K562 (cell line): ENCODE measurements at regions not wholly inside any gene's neighbourhood (a gene's known extent, or its start where the extent isn't known, plus 50 kb on each side); places are given as distances from the start of the nearest gene placed in this dataset.

ENCODE experiments used
- ATAC-seq: fragments of 200-7000 bp; cut with Tn5 transposase; 3 replicates; pipeline ENCODE4 v1.9.1; 2020; ENCODE audit warnings: moderate library complexity
- BruUV-seq: library from RNA; stranded (reverse); fragments of 400-500 nt; replicated peaks from 2 replicates; lab custom pipeline; 2021; lab: Mats Ljungman, UMichigan
- CTCF ChIA-PET: fragments of 300-600 bp; formaldehyde crosslinking; extraction: SDS; loops from one replicate; lab custom pipeline; 2021; ENCODE audit warnings: low intra/inter-chr PET ratio; lab: Yijun Ruan, JAX
- POLR2A ChIA-PET: fragments of 300-600, 350-650 bp; sonication (Branson Sonifier 250); formaldehyde crosslinking; extraction: SDS; loops from one replicate; lab custom pipeline; 2021; ENCODE audit warnings: antibody characterized with exemption, inconsistent platforms; lab: Yijun Ruan, JAX
- DNase-seq, 4 experiments: peaks; one replicate each; pipeline versions ENCODE4 v3.0.0 to v3.0.0-alpha.2; 2011 to 2018; ENCODE audit warnings: low spot score in 3 of 4, mixed read lengths in 3 of 4; ENCODE audit errors: extremely low read depth in 1 of 4
- FAIRE-seq: peaks from 2 replicates; lab custom pipeline; 2011; peaks lifted over from hg19 to GRCh38; lab: Jason Lieb, UNC
- H2AFZ ChIP-seq: 2 replicates; pipeline ENCODE4 v1.6.0; 2011; ENCODE audit warnings: low read depth, low read length, control low read depth, inconsistent platforms
- H3K27ac ChIP-seq: fragments of 200-600 bp; 3 replicates; pipeline ENCODE4 v1.8.0; 2011; ENCODE audit warnings: low read depth, mild to moderate bottlenecking, control low read depth, inconsistent platforms, low read length, moderate library complexity, mixed read lengths; ENCODE audit errors: extremely low read depth
- H3K27me3 ChIP-seq, 2 experiments: fragments of 300-600 bp in 1 of 2; 2 replicates in 1 of 2; 3 replicates in 1 of 2; pipeline versions ENCODE4 v1.6.0 to v1.8.0; 2011; ENCODE audit warnings: inconsistent platforms in 2 of 2, low read length in 2 of 2, mild to moderate bottlenecking in 1 of 2, mixed read lengths in 1 of 2, moderate library complexity in 1 of 2; ENCODE audit not compliant: control insufficient read depth in 2 of 2, insufficient read depth in 2 of 2
- H3K36me3 ChIP-seq: fragments of 300-600 bp; 3 replicates; pipeline ENCODE4 v1.8.0; 2011; ENCODE audit warnings: mild to moderate bottlenecking, low read length, inconsistent platforms; ENCODE audit not compliant: control insufficient read depth, insufficient read depth
- H3K4me1 ChIP-seq, 2 experiments: fragments of 200-600 bp in 1 of 2; replicated peaks in 1 of 2; 2 replicates in 1 of 2; 3 replicates in 1 of 2; pipeline versions ENCODE4 v1.5.1 to v1.8.0; 2011; ENCODE audit warnings: inconsistent platforms in 2 of 2, low read length in 2 of 2, mild to moderate bottlenecking in 1 of 2, mixed read lengths in 1 of 2, moderate library complexity in 1 of 2; ENCODE audit not compliant: control insufficient read depth in 2 of 2, insufficient read depth in 2 of 2
- H3K4me2 ChIP-seq: 2 replicates; pipeline ENCODE4 v1.6.1; 2011; ENCODE audit warnings: low read length, control low read depth, inconsistent platforms, mixed read lengths; ENCODE audit not compliant: insufficient read depth
- H3K4me3 ChIP-seq: fragments of 200-600 bp; sonication (generic), shearing (Covaris generic); 2 replicates; pipeline ENCODE4 v1.5.1; 2016; ENCODE audit warnings: control low read depth, inconsistent platforms
- H3K79me2 ChIP-seq: fragments of 200-600 bp; 3 replicates; pipeline ENCODE4 v1.8.0; 2011; ENCODE audit warnings: low read length, inconsistent platforms; ENCODE audit not compliant: control insufficient read depth, insufficient read depth
- H3K9ac ChIP-seq, 2 experiments: 2 replicates each; pipeline versions ENCODE4 v1.6.0 to v1.6.1; 2011; ENCODE audit warnings: low read depth in 2 of 2, low read length in 2 of 2, control low read depth in 1 of 2, inconsistent platforms in 1 of 2, mild to moderate bottlenecking in 1 of 2, mixed read lengths in 1 of 2; ENCODE audit not compliant: insufficient read depth in 1 of 2
- H3K9me1 ChIP-seq: one replicate; pipeline ENCODE4 v1.6.0; 2011; ENCODE audit warnings: inconsistent platforms, mild to moderate bottlenecking, low read length, moderate library complexity; ENCODE audit not compliant: control insufficient read depth, insufficient read depth
- H3K9me3 ChIP-seq: replicated peaks from 2 replicates; pipeline ENCODE4 v1.5.1; 2011; ENCODE audit warnings: low read depth, low read length, inconsistent platforms; ENCODE audit not compliant: control insufficient read depth, insufficient read depth
- H4K20me1 ChIP-seq: replicated peaks from 2 replicates; pipeline ENCODE4 v1.6.1; 2011; ENCODE audit warnings: low read length, inconsistent platforms, mixed read lengths; ENCODE audit not compliant: control insufficient read depth, insufficient read depth
- CREM ChIP-seq: IDR thresholded peaks from 2 replicates; pipeline ENCODE4 v1.6.1; 2014; ENCODE audit warnings: antibody characterized with exemption, low read depth
- HIVEP1 ChIP-seq: fragments of 250-450 bp; sonication (Bioruptor Pico); IDR thresholded peaks from 2 replicates; pipeline ENCODE4 v1.4.0; 2020; ENCODE audit warnings: mild to moderate bottlenecking
- NUFIP1 ChIP-seq: fragments of 450-650 bp; IDR thresholded peaks from 2 replicates; pipeline ENCODE4 v1.6.1; 2018; ENCODE audit not compliant: partially characterized antibody
- PRMT5 ChIP-seq: sonication (generic); formaldehyde crosslinking; IDR thresholded peaks from 2 replicates; pipeline ENCODE4 v1.5.0; 2020; ENCODE audit warnings: missing genetic modification reagents
- PURB ChIP-seq: sonication (generic); formaldehyde crosslinking; IDR thresholded peaks from 2 replicates; pipeline ENCODE4 v1.9.0; 2021; ENCODE audit warnings: low read depth, mild to moderate bottlenecking, missing genetic modification reagents
- SRSF3 ChIP-seq: fragments of 200-400 bp; formaldehyde crosslinking; IDR thresholded peaks from 2 replicates; pipeline ENCODE4 v1.6.1; 2016; ENCODE audit warnings: mild to moderate bottlenecking, low read length, moderate library complexity; ENCODE audit not compliant: insufficient read depth
- SRSF9 ChIP-seq: fragments of 200-400 bp; formaldehyde crosslinking; IDR thresholded peaks from 2 replicates; pipeline ENCODE4 v1.6.1; 2017; ENCODE audit warnings: low read depth, low read length, borderline replicate concordance
- WHSC1 ChIP-seq: IDR thresholded peaks from one replicate; pipeline ENCODE4 v1.6.1; 2012; ENCODE audit warnings: low read length, control low read depth, inconsistent platforms
- ZC3H8 ChIP-seq: fragments of 450-650 bp; IDR thresholded peaks from 2 replicates; pipeline ENCODE4 v1.6.1; 2017
- ZNF644 ChIP-seq: fragments of 200-800 bp; sonication (Bioruptor generic); IDR thresholded peaks from 2 replicates; pipeline ENCODE4 v1.6.1; 2016; ENCODE audit warnings: low read depth, missing genetic modification characterization, missing compliant biosample characterization
- WGBS: fragments of 100-300 bp; shearing (Covaris generic); methylation state at CpG from one replicate; pipeline ENCODE4 v1.1.6; 2016; ENCODE audit warnings: low coverage, mixed read lengths; ENCODE audit not compliant: insufficient coverage; ENCODE audit errors: missing lambda C conversion rate; 5-methylcytosine and 5-hydroxymethylcytosine counted together
- in situ Hi-C: fragments of 300-500 bp; cut with MboI; formaldehyde crosslinking; loops from 4 replicates; pipeline ENCODE4 v1.15.0; 2018; ENCODE audit warnings: inconsistent platforms, mixed read lengths
- intact Hi-C: fragments of 100-400 bp; cut with micrococcal nuclease; formaldehyde crosslinking; loops from 2 replicates; pipeline ENCODE4 v1.14.2; 2022
- TF ChIP-seq, protein P1 (sequence below): fragments of 450-650 bp; IDR thresholded peaks from 2 replicates; pipeline ENCODE4 v1.6.1; 2016; ENCODE audit warnings: mild to moderate bottlenecking
- TF ChIP-seq, protein P2 (sequence below): fragments of 250-450 bp; sonication (Bioruptor Pico); IDR thresholded peaks from 2 replicates; pipeline ENCODE4 v1.5.0; 2021
- TF ChIP-seq, protein P3 (sequence below): fragments of 250-450 bp; sonication (Bioruptor Pico); IDR thresholded peaks from 2 replicates; pipeline ENCODE4 v1.5.0; 2021; ENCODE audit warnings: mild to moderate bottlenecking, borderline replicate concordance
- TF ChIP-seq, protein P4 (sequence below): conservative IDR thresholded peaks from 2 replicates; pipeline ENCODE4 v1.6.1; 2011; ENCODE audit warnings: low read depth, mild to moderate bottlenecking, low read length; ENCODE audit not compliant: control insufficient read depth

DNA sequence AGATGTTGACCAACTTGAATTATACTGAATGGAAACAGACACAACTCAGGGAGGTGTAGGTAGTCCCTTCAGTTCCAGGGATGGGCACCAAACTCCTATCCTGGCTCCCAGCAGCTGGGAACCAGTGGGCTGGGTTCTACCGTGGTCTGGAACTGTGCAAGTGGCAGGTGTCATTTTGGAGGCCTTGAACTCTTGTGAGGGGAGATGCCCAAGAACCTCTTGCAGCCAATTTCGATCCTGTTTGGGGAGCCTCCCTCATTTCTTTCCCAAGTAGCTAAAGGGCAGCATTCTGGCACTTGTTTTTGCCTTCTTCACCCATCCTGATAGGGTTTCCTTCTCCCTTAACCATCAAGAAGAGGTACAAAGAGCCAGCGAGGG, 200.2 kb downstream of the ANKRD30B start (continued):
- TF ChIP-seq SRSF3 (no peak), NUFIP1 (no peak), HIVEP1 (CRISPR knock-in tag) (no peak), ZNF644 (tag) (no peak), ZC3H8 (no peak), PURB (CRISPR knock-in tag) (no peak), SRSF9 (no peak)
- TF ChIP-seq, protein P1, sequence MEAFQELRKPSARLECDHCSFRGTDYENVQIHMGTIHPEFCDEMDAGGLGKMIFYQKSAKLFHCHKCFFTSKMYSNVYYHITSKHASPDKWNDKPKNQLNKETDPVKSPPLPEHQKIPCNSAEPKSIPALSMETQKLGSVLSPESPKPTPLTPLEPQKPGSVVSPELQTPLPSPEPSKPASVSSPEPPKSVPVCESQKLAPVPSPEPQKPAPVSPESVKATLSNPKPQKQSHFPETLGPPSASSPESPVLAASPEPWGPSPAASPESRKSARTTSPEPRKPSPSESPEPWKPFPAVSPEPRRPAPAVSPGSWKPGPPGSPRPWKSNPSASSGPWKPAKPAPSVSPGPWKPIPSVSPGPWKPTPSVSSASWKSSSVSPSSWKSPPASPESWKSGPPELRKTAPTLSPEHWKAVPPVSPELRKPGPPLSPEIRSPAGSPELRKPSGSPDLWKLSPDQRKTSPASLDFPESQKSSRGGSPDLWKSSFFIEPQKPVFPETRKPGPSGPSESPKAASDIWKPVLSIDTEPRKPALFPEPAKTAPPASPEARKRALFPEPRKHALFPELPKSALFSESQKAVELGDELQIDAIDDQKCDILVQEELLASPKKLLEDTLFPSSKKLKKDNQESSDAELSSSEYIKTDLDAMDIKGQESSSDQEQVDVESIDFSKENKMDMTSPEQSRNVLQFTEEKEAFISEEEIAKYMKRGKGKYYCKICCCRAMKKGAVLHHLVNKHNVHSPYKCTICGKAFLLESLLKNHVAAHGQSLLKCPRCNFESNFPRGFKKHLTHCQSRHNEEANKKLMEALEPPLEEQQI, result no peak
- TF ChIP-seq, all 486 proteins: peak for 0

DNA sequence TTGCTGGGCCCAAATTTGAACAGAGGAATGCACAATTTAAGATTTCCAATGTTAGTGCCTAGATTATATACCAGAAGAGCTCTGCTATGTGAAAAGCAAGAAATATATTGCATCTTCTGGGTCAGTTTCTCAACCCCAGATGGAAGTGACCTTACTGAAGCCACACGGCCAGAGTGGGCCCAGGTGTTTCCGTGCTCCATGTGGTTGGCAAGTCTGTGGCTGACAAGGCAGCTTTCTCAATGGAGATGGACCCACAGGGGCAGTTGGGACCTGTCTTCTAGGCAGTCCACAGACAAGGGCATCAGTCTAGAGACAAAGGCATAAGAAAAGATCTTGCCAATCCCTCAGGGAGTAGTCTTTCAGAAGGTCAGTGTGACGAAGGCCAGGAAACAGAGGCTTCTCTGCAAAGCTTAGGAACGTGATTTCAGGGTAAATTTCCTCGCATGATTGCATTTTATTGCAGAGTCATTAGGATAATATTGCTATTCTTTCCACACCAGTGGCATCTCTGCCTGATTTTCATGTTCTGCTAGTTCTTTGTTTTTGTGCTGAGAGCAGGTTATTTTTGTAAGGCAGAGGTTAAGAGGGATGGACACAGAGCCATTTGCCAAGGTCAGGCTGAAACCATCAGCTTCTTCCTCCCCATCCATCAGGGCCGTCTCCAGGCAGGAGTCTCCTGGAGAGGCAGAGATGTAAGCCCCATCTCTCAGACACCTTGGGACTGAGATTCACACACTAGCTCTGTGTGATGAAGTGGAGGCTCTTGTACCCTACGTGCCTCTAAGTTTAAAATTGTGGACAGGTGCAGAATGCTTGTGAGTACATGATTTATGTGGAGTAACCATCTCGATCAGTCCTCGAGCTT, 202.1 kb downstream of the ANKRD30B start:
- no peaks in the 10 kb centered on the region for H3K9me1 ChIP-seq
- H3K9ac ChIP-seq, result no peak overlapping the region
- no peaks in the 10 kb centered on the region for H3K9me3 ChIP-seq
- FAIRE-seq (no peak), DNase-seq (no peak), ATAC-seq (no peak)
- H3K27ac ChIP-seq, result no peak overlapping the region
- no peak overlapping the region for H3K4me2 ChIP-seq
- no peaks in the 10 kb centered on the region for H4K20me1 ChIP-seq
- intact Hi-C loops, result no loop called here
- 0% methylated on average over 9 of the region's 9 CpGs for WGBS
- H3K4me1 ChIP-seq, result no peaks in the 10 kb centered on the region
- no peak overlapping the region for H3K4me3 ChIP-seq
- H3K27me3 ChIP-seq, result no peaks in the 10 kb centered on the region
- CTCF ChIA-PET, result no interaction called here
- in situ Hi-C loops, result no loop called here
- H3K79me2 ChIP-seq, result no peaks in the 10 kb centered on the region
- H2AFZ ChIP-seq, result no peak overlapping the region
- no peaks in the 10 kb centered on the region for H3K36me3 ChIP-seq
- POLR2A ChIA-PET, result no interaction called here
- BruUV-seq, result no TSS peak
- TF ChIP-seq, protein P2, sequence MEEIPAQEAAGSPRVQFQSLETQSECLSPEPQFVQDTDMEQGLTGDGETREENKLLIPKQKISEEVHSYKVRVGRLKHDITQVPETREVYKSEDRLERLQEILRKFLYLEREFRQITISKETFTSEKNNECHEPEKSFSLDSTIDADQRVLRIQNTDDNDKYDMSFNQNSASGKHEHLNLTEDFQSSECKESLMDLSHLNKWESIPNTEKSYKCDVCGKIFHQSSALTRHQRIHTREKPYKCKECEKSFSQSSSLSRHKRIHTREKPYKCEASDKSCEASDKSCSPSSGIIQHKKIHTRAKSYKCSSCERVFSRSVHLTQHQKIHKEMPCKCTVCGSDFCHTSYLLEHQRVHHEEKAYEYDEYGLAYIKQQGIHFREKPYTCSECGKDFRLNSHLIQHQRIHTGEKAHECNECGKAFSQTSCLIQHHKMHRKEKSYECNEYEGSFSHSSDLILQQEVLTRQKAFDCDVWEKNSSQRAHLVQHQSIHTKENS, result no peak
- TF ChIP-seq, protein P3, sequence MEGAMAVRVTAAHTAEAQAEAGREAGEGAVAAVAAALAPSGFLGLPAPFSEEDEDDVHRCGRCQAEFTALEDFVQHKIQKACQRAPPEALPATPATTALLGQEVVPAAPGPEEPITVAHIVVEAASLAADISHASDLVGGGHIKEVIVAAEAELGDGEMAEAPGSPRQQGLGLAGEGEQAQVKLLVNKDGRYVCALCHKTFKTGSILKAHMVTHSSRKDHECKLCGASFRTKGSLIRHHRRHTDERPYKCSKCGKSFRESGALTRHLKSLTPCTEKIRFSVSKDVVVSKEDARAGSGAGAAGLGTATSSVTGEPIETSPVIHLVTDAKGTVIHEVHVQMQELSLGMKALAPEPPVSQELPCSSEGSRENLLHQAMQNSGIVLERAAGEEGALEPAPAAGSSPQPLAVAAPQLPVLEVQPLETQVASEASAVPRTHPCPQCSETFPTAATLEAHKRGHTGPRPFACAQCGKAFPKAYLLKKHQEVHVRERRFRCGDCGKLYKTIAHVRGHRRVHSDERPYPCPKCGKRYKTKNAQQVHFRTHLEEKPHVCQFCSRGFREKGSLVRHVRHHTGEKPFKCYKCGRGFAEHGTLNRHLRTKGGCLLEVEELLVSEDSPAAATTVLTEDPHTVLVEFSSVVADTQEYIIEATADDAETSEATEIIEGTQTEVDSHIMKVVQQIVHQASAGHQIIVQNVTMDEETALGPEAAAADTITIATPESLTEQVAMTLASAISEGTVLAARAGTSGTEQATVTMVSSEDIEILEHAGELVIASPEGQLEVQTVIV, result no peak
- TF ChIP-seq CREM, result no peak
- no peak for TF ChIP-seq WHSC1
- TF ChIP-seq, protein P4, sequence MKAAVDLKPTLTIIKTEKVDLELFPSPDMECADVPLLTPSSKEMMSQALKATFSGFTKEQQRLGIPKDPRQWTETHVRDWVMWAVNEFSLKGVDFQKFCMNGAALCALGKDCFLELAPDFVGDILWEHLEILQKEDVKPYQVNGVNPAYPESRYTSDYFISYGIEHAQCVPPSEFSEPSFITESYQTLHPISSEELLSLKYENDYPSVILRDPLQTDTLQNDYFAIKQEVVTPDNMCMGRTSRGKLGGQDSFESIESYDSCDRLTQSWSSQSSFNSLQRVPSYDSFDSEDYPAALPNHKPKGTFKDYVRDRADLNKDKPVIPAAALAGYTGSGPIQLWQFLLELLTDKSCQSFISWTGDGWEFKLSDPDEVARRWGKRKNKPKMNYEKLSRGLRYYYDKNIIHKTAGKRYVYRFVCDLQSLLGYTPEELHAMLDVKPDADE, result no peak
- TF ChIP-seq PRMT5, result no peak
